Gastrocnemius medialis (tissue), 4 donors: ENCODE measurements at regions not wholly inside any gene's neighbourhood (a gene's known extent, or its start where the extent isn't known, plus 50 kb on each side); places are given as distances from the start of the nearest gene placed in this dataset.

Experiments used
- CTCF ChIP-seq, 5 experiments: fragments of 450-650 bp in 3 of 5; fragments of 200-600 bp in 2 of 5; sonication (generic) in 2 of 5; IDR thresholded peaks in 4 of 5; conservative IDR thresholded peaks in 1 of 5; 1 replicate in 4 of 5; 2 replicates in 1 of 5; pipeline ENCODE4 v1.5.1; 2016 to 2019; ENCODE audit warnings: antibody characterized with exemption in 5 of 5, mild to moderate bottlenecking in 3 of 5, moderate library complexity in 3 of 5
- POLR2A ChIP-seq, 2 donors: fragments of 450-650 bp; IDR thresholded peaks; one replicate each; pipeline ENCODE4 v1.6.1; 2017; ENCODE audit warnings: antibody characterized with exemption in 2 of 2, mild to moderate bottlenecking in 2 of 2, moderate library complexity in 2 of 2

GRCh38 chr15:47492195-47492594 lies 225.1 kb upstream of the SEMA6D start:
- no peak for TF ChIP-seq CTCF (IDR thresholded peaks at IDR 0.05 in 4 of 5, conservative IDR thresholded peaks at IDR 0.05 in 1 of 5)
- no peak for TF ChIP-seq POLR2A (IDR thresholded peaks at IDR 0.05)
